HG03097 (cell line): ENCODE measurements at regions not wholly inside any gene's neighbourhood (a gene's known extent, or its start where the extent isn't known, plus 50 kb on each side); places are given as distances from the start of the nearest gene placed in this dataset.
A peak's percentile ranks its signal among the peaks of the same experiment; 100 is the strongest.
"Not testable (repeated sequence)": the region's sequence is repeated elsewhere in the genome, so short reads cannot be mapped to it uniquely, and the experiment has no call there.

Experiments used
- ATAC-seq: cut with Tn5 transposase; IDR thresholded peaks from one replicate; pipeline ENCODE4 v1.9.1; 2021; ENCODE audit not compliant: unreplicated experiment, low FRiP score

DNA sequence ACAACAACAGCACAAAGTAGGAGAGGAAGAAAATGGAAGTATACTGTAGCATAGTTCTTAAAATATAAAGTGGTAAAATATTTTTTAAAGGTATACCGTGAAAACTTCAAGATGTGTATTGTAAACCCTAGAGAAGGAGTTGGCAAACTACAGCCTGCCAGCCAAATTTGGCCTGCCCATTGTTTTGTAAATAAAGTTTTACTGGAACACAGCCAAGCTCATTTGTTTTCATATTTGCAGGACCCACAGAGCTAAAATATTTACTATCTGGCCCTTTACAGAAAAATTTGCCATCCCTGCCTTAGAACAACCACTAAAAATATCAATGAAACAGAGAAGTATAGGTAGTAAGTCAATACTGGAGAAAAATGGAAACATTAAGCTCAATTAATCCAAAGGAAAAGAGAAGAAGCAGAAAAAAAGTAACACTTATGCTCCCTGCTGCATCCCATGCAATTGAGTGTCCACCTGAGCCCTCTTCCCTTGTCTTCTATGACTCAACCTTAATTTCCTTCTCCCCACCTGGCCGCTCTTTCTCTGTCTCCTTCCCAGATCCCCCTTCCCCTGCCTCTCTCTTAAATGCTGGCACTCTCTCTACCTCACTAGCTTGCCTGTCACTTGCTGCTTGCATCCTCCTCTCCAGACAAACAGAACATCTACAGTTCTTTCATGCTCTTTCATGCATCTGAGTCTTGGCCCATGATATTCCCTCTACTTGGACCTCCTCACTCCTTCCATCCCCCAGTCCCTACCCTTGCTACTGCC is 50.6 kb upstream of the FER start:
- no peak for ATAC-seq

DNA sequence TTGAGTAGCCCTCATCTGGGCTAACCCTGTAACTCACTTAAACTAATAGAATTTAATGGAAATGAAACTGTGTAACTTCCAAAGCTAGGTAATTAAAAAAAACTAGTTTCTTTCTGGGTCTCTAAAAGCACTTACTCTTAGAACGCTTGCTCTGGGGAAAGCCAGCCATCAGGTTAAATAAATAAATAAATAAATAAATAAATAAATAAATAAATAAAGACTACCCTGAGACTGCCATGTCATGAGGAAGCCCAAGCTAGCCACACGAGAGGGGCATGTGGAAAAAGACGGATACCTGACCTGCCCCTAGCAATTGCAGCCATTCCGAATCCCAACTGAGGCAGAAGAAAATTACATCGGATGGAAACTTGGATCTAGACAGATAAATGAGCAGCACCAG is 51.3 kb upstream of the FER start:
- no peak for ATAC-seq

DNA sequence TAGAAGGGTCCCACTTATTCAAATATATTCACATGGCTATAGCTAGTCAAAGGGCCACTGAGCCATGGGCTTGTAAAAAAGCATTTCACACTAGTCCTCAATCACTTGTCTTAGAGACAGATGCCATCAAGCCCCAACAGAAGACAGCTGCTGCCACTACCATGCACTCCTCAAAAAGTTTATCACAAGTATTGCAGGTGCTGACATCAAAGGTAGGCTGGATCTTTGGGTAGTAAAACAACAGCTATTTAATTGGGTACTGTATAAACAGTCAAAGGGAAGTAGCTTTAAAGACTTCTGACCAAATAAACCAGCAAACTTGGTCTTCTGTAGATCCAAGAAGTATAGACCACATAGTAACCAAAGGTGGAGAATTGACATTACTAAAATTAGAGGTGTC is 59.2 kb upstream of the FER start:
- ATAC-seq, result no peak

DNA sequence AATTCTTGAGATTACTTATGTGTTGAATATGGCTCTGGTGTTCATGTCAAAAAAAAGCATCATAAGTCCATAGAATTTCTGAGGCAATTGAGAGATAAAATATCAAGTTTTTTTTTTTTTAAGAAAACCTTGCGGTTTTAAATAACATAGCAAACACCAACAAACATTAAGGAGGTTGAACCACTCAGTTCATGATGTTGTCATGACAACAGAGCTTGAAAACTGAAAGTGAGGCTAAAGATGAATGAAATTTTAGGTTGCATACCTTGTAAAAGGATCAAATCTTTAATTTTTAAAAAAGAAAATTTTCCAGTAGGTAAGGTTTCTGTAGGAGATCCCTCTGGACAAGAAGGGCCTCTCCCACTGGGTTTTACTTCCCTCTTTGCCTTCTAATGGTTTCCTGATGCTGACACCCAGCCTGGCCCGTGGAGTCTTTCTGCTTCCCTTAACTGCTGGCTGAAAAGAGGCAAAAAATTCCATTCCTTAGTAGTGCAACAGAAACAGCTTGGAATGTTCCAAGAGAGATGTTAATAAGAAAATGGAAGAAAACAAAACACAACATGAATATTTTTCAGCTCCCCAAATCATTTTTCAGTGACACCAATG is 60.0 kb upstream of the FER start:
- ATAC-seq, result no peak

DNA sequence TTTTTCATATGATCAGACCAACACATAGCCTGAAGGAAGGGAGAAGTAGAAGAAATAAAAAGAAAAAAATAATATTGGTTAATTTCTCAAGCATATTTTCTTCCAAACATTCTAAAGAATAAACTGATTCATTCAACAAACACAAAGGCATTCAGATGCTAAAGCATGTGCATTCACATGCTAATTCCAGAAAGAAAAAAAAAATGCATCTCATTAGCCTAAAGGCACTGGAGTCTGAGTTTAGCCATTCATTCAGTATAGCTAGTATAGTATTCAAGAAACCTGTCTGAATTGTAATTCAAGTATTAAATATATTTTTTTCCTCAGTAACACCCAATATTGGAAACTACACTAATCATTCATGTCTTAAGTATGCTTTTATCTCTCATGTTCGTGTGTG is 61.0 kb upstream of the FER start:
- ATAC-seq, result no peak

DNA sequence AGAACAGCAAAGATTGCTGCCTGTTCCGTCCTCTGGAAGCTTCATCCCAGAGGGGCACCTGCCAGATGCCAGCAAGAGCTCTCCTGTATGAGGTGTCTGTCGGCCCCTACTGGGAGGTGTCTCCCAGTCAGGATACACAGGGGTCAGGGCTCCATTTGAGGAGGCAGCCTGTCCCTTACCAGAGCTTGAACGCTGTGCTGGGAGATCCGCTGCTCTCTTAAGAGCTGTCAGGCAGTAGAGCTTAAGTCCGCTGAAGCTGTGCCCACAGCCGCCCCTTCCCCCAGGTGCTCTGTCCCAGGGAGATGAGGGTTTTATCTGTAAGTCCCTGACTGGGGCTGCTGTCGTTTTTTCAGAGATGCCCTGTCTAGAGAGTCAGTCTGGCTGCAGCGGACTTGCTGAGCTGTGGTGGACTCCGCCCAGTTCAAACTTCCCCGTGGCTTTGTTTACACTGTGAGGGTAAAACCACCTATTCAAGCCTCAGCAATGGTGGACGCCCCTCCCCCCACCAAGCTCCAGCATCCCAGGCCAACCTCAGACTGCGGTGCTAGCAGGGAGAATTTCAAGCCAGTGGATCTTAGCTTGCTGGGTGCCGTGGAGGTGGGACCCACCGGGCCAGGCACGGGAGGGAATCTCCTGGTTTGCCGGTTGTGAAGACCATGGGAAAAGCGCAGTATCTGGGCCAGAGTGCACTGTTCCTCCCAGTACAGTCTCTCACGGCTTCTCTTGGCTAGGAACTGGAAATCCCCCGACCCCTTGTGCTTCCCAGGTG is 62.1 kb upstream of the FER start:
- ATAC-seq, result not testable (repeated sequence)

DNA sequence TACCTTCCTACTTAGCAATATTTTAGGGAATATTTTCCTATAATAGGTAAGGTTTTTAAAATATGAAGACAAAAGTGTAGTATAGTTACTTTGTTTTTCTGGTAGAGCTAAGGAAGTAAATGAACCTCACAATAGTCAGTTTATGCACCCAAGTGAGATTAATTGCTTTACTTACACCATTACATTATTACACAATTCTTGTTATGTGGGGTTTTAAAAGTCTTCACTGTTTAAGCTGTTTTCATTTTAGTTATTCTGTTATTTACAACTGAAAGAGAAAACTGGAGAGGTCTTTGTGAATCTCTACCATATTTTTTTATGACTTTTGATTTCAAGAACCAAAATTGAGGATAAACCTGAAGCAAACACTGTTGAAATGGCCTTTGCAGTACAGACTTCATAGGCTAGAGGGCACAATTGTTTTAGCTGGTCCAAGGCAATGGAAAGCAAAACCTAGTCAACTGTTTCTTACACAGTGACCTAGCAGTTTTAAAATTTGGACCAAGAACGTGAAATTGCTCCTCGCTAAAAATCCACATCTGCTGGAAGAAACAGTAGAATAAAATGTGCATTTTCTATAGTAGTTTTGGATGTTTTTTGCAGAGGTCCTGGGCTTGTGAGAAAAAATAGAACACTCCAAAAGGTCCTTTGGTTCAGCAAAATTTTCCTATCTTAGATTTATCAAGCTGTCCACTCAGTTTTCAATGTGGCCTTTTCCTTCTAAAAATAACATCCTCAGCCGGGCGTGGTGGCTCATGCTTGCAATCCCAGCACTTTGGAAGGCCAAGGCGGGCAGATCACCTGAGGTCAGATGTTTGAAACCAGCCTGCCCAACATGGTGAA is 66.4 kb upstream of the FER start:
- peak; percentile 86 for ATAC-seq

DNA sequence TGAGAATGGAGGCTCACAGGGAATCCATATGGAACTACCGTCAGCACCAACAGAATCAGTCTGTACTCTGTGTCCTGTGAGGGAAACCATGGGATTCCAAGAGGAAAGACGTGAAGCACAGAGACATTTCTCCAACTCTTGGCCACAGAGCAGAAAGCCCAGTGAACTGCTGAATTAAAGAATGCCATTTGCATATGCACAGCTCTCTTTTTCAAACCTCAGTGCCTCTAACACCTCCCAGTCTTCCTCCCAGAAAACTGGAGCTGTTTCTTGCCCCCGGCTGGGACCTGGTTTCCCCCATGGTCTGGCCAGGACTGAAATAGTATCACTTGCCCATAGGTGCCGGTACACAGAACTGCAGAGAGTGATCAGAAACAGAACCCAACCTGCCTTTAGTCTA is 69.6 kb upstream of the FER start:
- ATAC-seq, result no peak

DNA sequence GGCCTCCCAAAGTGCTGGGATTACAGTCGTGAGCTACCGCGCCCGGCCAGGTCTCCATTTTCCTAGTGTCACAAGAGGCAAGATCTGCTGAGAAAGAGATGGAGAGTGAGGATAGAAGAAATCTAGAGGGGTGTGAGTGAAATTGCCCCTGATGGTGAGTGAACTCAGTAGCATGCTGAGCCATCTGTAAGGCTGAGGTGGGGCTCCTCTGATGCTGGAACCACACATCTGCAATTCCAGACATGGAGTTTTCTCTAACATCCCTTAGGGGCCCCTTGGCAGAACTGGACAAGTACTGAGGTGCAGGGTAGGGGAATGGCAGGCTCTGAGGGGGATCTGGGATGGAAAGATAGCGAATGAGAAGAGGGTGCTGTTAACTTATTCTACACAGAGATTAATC is 72.0 kb upstream of the FER start:
- no peak for ATAC-seq

DNA sequence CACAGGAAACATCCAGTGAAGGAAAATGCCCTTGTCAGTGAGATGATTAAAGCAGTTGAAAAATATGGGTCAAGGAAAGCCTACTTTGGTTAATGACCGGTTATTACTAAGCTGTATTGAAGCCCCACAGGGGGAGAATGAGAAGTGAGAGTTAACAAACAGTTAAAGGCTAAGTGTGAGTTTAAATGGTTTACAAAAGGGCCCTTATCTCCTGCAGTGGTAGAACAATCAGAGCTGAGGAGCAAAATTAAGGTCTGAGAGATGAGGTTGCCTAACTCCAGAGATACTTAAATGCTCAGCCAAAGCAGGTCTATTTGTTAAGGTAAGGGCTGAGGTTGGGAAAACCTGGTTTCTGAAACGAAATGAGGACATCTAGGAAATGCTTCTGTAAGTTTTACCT is 75.1 kb upstream of the FER start:
- no peak for ATAC-seq

DNA sequence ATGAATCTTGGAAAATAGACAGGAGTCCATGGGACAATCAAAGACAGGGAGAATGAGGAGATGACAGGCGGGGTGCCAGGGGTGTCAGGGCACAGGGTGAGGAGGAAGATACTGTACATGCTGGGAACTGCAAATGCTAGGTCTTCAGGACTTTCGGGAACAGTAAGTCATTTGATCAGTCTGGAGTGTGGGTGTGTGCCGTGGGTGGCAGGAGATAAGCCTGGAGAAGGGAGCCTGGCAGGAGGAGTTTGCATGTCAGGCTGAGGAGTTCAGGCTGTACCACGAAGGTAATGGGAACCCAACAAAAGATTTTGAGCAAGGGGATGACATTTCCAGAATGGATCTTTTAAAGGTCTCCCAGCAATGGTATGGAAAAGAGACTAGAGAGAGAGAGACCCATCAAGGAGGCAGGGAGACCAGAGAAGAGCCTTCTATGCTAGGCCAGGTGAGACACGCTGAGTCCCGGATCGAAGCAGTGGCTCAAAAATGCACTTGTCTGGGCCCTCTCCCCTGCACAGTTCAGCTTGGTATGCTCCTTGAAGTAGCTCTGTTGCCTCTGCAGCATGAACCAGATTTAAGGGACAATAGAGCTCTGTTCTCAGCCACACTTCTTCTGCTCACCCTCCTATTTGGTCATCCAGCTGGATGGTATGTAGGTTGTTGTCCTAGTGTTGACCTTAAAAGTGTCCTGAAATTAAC is 77.0 kb upstream of the FER start:
- no peak for ATAC-seq

DNA sequence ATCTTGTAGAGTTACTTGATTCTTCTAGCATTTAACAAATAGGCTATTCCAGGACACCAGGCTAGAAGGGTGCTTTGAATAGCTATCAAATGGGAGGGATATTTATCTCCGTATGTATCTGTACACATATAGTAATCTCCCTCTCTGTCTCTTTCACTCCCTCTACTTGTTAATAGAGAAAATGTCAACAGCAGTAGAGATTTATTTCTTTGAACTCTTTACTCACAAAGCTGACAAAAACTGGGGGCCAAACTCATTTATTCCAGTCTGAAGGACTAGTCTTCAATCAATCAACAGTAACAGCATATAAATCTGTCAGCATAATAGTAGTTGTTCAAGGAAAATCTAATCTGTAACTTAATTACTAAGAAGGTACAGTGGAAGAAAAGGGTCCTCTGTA is 78.2 kb upstream of the FER start:
- no peak for ATAC-seq

DNA sequence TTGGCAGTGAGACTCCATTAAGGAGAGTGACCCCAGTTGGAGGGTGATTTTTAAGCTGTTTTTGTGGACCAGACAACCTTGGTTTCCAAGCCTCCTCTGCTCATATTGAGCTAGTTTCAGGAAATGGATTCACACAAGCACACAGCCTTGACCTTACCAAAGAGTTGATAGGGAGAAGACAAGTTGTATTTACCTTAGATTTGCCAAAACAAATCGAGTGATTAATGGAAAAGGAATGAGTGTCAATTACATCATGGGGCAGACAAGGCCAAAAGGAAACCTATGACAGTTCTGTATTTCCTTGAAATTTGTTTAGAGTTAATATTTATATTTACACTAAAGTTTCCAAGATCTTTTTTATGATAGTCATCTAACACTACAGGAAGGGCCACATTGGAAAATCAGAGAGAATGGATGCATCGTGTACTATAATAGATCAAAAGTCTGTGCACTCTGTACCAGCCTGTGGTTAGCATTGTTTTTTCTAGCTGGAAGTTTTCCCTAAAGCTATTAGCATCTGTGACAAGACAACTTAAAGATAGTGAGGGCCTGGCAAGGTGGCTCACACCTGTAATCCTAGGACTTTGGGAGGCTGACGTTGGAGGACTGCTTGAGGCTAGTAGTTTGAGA is 86.0 kb upstream of the FER start:
- no peak for ATAC-seq

DNA sequence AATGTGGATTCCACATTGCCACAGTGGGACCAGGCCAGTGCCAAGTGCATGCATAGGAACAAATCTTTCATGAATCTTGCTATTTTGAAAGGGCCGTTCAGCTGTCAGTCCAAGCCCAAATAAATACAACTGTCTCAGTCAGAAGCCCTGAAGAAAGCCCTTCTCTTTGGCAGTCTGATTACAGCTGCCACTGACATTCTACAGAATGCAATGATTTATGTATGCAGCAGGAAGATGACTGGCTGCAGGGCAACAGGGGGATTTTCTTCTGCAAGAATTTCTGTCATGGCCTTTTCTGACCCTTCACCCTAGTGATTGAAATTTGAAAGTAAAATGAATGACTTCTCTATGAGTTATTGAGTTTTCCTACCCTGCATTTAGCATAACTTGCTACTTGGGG is 86.7 kb upstream of the FER start:
- no peak for ATAC-seq

DNA sequence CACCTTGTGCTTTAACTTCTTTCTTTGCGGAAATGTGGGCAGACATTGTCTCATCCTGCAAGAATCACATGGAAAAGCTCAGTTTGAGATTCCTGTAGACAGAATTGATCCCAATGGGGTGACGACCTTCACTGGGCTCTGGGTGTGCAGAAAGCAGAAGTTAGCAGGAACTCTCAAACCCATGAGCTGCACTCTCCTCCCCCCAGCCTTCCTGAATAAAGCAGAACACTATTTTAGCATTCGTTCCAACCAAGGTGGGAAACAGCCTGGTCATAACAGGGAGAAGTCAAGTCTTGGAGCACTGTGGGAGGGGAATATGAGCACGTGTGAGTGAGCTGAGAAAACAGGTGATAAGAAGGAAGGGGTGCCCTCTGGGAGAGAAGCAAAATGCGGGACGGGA is 87.4 kb upstream of the FER start:
- ATAC-seq, result no peak

DNA sequence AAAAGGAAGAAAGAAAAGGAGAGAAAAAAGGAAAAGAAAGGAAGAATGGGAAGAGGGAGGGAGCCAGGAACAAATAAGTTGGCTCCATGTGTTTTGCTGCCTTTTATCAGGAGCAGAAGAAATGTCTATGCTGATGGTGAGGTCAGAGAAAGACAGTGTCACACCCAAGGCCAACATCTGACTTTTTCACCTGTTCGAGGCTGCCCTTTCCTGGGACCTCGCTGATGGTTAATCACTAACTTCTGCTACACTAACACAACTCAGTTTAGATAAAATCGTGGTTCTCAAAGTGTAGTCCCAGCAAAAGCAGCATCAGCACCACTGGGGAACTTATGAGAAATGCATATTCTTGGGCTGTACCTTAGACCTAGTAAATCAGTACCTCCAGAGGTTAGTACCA is 88.2 kb upstream of the FER start:
- ATAC-seq, result no peak

DNA sequence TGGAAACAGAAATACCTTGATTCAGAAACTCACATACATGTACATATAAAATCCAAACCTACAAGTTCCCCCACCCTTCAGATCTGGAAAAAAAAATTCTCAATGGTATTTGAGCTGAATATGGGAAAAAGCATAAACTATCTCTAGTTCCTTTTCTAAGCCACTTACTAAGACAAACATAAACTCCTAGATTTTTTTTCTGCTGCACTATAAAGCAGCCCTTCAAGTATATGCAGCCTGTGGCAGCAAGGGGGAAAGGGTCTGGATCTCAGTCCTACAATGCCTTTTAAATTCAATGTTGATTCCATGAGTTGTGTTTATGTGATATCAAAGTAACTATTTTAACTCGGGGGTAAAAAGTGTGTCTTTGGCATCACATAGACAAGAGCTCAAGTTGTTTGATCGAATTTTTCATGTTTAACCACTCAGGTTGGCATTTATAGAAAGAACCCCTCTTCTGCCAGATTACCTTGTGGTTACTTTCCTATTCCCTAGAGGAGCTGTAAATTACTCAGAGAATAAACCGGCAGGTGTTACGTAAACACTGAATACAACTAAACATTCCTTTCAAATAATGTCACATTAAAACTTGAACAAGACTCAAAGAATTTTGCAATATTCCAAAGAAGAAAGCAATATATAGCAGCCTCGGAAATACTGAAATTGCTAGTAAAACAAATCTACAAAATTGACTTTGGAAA is 91.8 kb upstream of the FER start:
- no peak for ATAC-seq

DNA sequence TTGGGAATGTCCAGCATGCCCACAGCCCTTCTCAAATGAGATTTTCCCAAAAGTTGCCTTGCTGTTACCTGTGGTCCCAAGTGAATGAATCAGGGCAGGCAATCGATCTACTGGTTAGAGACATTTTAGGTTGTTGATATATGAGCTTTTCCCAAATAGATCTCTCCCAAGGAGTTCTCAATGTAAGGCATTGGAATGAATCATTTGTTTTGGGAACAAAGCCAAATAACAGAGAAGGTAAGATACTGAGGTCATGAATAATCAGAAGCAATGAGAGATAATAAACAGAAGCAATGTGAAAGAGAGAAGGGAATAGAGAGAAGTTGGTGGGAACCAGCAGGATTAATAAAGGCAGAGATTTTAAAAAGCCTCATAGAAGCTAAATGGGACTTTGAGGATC is 93.6 kb upstream of the FER start:
- ATAC-seq, result no peak

DNA sequence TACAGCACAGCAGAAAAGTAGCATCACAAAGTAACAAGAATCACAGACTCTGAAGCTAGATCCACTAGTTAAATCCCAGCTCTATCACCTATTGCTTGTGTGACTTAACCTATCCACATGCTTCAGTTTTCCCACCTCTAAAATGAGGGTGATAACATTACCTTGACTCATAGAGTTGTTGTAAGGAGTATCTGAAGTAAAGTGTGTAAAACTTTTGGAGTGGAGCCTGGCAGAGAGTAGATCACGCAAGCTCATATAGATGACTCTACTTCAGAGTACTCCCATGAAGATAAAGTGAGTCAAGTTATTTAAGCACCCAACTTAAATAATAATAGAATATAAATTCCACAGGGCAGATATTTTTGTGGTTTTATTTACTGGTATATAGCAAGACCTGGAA is 94.5 kb upstream of the FER start:
- no peak for ATAC-seq
